Endodermal cell (in vitro differentiated cells): ENCODE measurements at regions not wholly inside any gene's neighbourhood (a gene's known extent, or its start where the extent isn't known, plus 50 kb on each side); places are given as distances from the start of the nearest gene placed in this dataset.

ENCODE experiments used
- DNase-seq: peaks from one replicate; pipeline ENCODE4 v3.0.0-alpha.2; 2017
- H3K27ac ChIP-seq: 2 replicates; pipeline ENCODE4 v1.5.1; 2013; ENCODE audit warnings: mild to moderate bottlenecking, low read depth, low read length, moderate library complexity
- H3K27me3 ChIP-seq: 2 replicates; pipeline ENCODE4 v1.6.1; 2013; ENCODE audit warnings: mild to moderate bottlenecking, low read length, moderate library complexity; ENCODE audit not compliant: insufficient read depth, control insufficient read depth, poor library complexity, severe bottlenecking
- H3K36me3 ChIP-seq: 2 replicates; pipeline ENCODE4 v1.7.0; 2013; ENCODE audit warnings: mild to moderate bottlenecking, low read length, moderate library complexity; ENCODE audit not compliant: control insufficient read depth, insufficient read depth
- H3K4me1 ChIP-seq: one replicate; pipeline ENCODE4 v1.7.0; 2013; ENCODE audit warnings: low read length; ENCODE audit not compliant: control insufficient read depth, insufficient read depth
- H3K4me3 ChIP-seq: 2 replicates; pipeline ENCODE4 v1.5.1; 2013; ENCODE audit warnings: mild to moderate bottlenecking, low read length, moderate library complexity
- H3K9ac ChIP-seq: 2 replicates; pipeline ENCODE4 v1.6.1; 2013; ENCODE audit warnings: mild to moderate bottlenecking, low read length, moderate library complexity; ENCODE audit not compliant: poor library complexity, severe bottlenecking; ENCODE audit errors: extremely low read depth
- H3K9me3 ChIP-seq: 2 replicates; pipeline ENCODE4 v1.6.1; 2013; ENCODE audit warnings: mild to moderate bottlenecking, low read length, moderate library complexity; ENCODE audit not compliant: control insufficient read depth
- H3K27ac Mint-ChIP-seq: 2 replicates; pipeline ENCODE4 v1.8.0; 2020; ENCODE audit warnings: mixed read lengths
- H3K27me3 Mint-ChIP-seq: 2 replicates; pipeline ENCODE4 v1.8.0; 2021; ENCODE audit warnings: mild to moderate bottlenecking, mixed read lengths; ENCODE audit not compliant: insufficient read depth
- H3K36me3 Mint-ChIP-seq: 2 replicates; pipeline ENCODE4 v1.8.0; 2020; ENCODE audit warnings: low read depth, mixed read lengths
- H3K4me1 Mint-ChIP-seq: 2 replicates; pipeline ENCODE4 v1.8.0; 2020; ENCODE audit warnings: mixed read lengths
- H3K4me3 Mint-ChIP-seq: 2 replicates; pipeline ENCODE4 v1.8.0; 2020; ENCODE audit warnings: mild to moderate bottlenecking, moderate library complexity, mixed read lengths
- H3K9me3 Mint-ChIP-seq: 2 replicates; pipeline ENCODE4 v1.8.0; 2020; ENCODE audit warnings: mild to moderate bottlenecking, mixed read lengths
- WGBS, 2 experiments: methylation state at CpG; one replicate each; pipeline versions ENCODE4 v1.1.5 to v1.1.7; 2013; ENCODE audit warnings: missing lambda C conversion rate in 2 of 2, mixed read lengths in 1 of 2; ENCODE audit not compliant: insufficient coverage in 1 of 2, insufficient read length in 1 of 2; 5-methylcytosine and 5-hydroxymethylcytosine counted together
- TF ChIP-seq, protein P1 (sequence below): fragments of 200-600 bp; sonication (generic); conservative IDR thresholded peaks from 2 replicates; pipeline ENCODE4 v1.5.0; 2021; ENCODE audit warnings: antibody characterized with exemption, mild to moderate bottlenecking

DNA sequence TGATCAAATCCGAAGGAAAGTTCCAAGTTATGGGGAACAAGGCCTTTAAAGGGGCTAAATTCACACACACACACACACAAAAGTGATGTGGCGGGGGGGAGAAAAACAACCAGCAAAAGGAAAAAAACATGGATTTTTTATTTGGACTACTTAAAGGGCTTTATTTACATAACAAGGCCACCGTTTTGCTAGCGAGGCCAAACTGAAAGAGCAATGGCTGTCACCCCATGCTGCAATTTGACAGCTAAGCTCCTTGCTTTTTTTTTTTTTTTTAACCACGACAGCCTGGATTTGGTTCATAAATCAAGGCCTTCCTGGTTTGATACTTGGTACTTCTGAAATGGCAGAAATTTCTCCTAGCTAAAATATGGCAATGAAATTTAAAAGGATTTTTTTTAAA is 99.6 kb upstream of the PTCHD1 start:
- H3K27ac Mint-ChIP-seq = no peak overlapping the region
- H3K4me1 Mint-ChIP-seq = peaks cover 3% of the 10 kb centered on the region
- Histone ChIP-seq H3K27me3 (no peaks in the 10 kb centered on the region), H3K27ac (no peak overlapping the region), H3K9me3 (no peaks in the 10 kb centered on the region), H3K36me3 (no peaks in the 10 kb centered on the region), H3K9ac (no peak overlapping the region), H3K4me1 (no peaks in the 10 kb centered on the region), H3K4me3 (no peak overlapping the region)
- no peaks in the 10 kb centered on the region for H3K27me3 Mint-ChIP-seq
- peaks cover 22% of the 10 kb centered on the region for H3K9me3 Mint-ChIP-seq
- no peak overlapping the region for H3K4me3 Mint-ChIP-seq
- no peak for DNase-seq
- WGBS, 2 experiments = 23 to 70% methylated on average over 2 to 3 of the region's 5 CpGs
- TF ChIP-seq, protein P1, sequence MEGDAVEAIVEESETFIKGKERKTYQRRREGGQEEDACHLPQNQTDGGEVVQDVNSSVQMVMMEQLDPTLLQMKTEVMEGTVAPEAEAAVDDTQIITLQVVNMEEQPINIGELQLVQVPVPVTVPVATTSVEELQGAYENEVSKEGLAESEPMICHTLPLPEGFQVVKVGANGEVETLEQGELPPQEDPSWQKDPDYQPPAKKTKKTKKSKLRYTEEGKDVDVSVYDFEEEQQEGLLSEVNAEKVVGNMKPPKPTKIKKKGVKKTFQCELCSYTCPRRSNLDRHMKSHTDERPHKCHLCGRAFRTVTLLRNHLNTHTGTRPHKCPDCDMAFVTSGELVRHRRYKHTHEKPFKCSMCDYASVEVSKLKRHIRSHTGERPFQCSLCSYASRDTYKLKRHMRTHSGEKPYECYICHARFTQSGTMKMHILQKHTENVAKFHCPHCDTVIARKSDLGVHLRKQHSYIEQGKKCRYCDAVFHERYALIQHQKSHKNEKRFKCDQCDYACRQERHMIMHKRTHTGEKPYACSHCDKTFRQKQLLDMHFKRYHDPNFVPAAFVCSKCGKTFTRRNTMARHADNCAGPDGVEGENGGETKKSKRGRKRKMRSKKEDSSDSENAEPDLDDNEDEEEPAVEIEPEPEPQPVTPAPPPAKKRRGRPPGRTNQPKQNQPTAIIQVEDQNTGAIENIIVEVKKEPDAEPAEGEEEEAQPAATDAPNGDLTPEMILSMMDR = no peak
- peaks cover 2% of the 10 kb centered on the region for H3K36me3 Mint-ChIP-seq

DNA sequence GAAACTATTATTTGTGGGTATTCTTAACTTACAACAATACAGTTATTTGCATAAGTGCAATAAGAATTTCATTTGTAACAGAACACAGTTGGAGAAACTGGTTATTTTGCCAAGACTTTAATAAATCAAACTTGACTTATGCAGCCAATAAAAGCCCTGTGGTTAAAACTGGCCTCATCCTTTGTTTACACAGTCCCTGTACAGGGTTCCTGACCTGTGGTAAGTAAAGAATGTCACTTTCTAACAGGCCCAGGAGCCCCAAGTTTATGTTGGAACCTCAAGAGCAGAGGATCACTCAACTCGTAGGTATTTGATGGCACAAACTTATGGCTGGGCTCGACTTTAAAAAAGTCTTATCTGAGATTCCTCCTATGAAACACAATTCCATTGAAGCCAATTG is 88.6 kb upstream of the PTCHD1 start:
- Histone ChIP-seq H3K27ac (no peak overlapping the region), H3K9me3 (no peaks in the 10 kb centered on the region), H3K27me3 (no peaks in the 10 kb centered on the region), H3K9ac (no peak overlapping the region), H3K36me3 (no peaks in the 10 kb centered on the region), H3K4me1 (no peaks in the 10 kb centered on the region), H3K4me3 (no peak overlapping the region)
- no peaks in the 10 kb centered on the region for H3K4me1 Mint-ChIP-seq
- DNase-seq = no peak
- TF ChIP-seq, protein P1 = no peak
- 94% methylated on average over 2 of the region's 2 CpGs; no CpG with 5 or more reads in 1 of the 2 experiments for WGBS, 2 experiments
- H3K36me3 Mint-ChIP-seq = no peaks in the 10 kb centered on the region
- H3K9me3 Mint-ChIP-seq = peaks cover 9% of the 10 kb centered on the region
- H3K27me3 Mint-ChIP-seq = no peaks in the 10 kb centered on the region
- H3K27ac Mint-ChIP-seq = no peak overlapping the region
- no peak overlapping the region for H3K4me3 Mint-ChIP-seq

DNA sequence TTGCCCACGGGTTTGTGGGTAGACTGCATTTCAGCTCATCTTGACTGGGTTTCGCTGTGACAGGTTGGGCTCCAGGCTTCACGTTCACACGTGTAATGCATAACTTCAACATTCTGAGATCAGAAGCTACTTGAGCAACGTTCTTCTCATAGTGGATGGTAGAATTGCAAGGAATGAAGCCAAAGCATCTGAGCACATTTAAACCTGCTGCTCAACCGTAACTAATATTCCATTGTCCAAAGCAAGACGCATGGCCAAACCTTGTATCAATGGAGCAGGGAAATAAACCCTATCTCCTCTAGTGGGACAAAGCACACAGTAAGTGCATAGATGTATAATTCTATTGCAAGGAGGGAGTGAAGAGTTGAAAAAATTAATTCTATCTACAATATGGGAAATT is 86.5 kb upstream of the PTCHD1 start:
- Mint-ChIP-seq H3K36me3 (no peaks in the 10 kb centered on the region), H3K4me3 (no peak overlapping the region), H3K9me3 (peaks cover 14% of the 10 kb centered on the region), H3K27ac (no peak overlapping the region), H3K4me1 (no peaks in the 10 kb centered on the region), H3K27me3 (no peaks in the 10 kb centered on the region)
- 93 to 96% methylated on average over 2 to 7 of the region's 7 CpGs for WGBS, 2 experiments
- TF ChIP-seq, protein P1 = no peak
- H3K36me3 ChIP-seq = no peaks in the 10 kb centered on the region
- H3K4me3 ChIP-seq = no peak overlapping the region
- no peaks in the 10 kb centered on the region for H3K4me1 ChIP-seq
- H3K9ac ChIP-seq = no peak overlapping the region
- H3K9me3 ChIP-seq = peaks cover 9% of the 10 kb centered on the region
- no peak for DNase-seq
- H3K27ac ChIP-seq = no peak overlapping the region
- H3K27me3 ChIP-seq = no peaks in the 10 kb centered on the region
